ENCODE measurements at regions not wholly inside any gene's neighbourhood (a gene's known extent, or its start where the extent isn't known, plus 50 kb on each side); places are given as distances from the start of the nearest gene placed in this dataset.

- H3K4me1 ChIP-seq (replicated peaks; ENCODE audit: insufficient read depth), result peaks cover 19% of the 10 kb centered on the region
- ChIA-PET POLR2A (ENCODE audit: unreplicated experiment) (no interaction called here), CTCF (no interaction called here)
- no peaks in the 10 kb centered on the region for H3K9me2 ChIP-seq (ENCODE audit: insufficient read depth)
- H3K79me2 ChIP-seq (ENCODE audit: low read depth), result no peaks in the 10 kb centered on the region
- BruUV-seq (replicated peaks), result no TSS peak
- H2AFZ ChIP-seq, result no peak overlapping the region
- H3F3A ChIP-seq (ENCODE audit: insufficient read depth, low read depth), result no peaks in the 10 kb centered on the region; the same call in 1 of the 2 replicates
- H3K27ac ChIP-seq, result no peak overlapping the region
- no peak overlapping the region for H3K4me3 ChIP-seq
- no peaks in the 10 kb centered on the region for H3K36me3 ChIP-seq (ENCODE audit: low read depth)
- H4K20me1 ChIP-seq (ENCODE audit: insufficient read depth), result no peaks in the 10 kb centered on the region
- TF ChIP-seq CTCF (conservative IDR thresholded peaks at IDR 0.05) (no peak), EZH2 (IDR thresholded peaks at IDR 0.05; ENCODE audit: low read depth) (no peak)
- intact Hi-C loops (cut with micrococcal nuclease; ENCODE audit: unreplicated experiment), result loop anchor here (10.0 kb wide), 1 partner anchor 87 kb away; no protein-coding TSS in a partner anchor
- DNase-seq, result peak; percentile 68 to 78
- H3K9me3 ChIP-seq (ENCODE audit: insufficient read depth, low read depth), result no peaks in the 10 kb centered on the region
- no peaks in the 10 kb centered on the region for H3K27me3 ChIP-seq (ENCODE audit: insufficient read depth, low read depth)
- peak overlapping the region; percentile 43 for H3K4me2 ChIP-seq
These were observed 79.3 kb downstream of the PTPRS start for GRCh38 chr19:5261156-5261890.

- CTCF ChIA-PET, result no interaction called here
- TF ChIP-seq EZH2 (IDR thresholded peaks at IDR 0.05; ENCODE audit: low read depth) (no peak), CTCF (conservative IDR thresholded peaks at IDR 0.05) (no peak)
- no peak overlapping the region for H3K4me3 ChIP-seq
These were observed 80.1 kb downstream of the PTPRS start for GRCh38 chr19:5260381-5260967.

GRCh38 chr19:5259750-5260149 lies 80.9 kb downstream of the PTPRS start:
- Histone ChIP-seq H3K4me3 (no peak overlapping the region), H3K36me3 (ENCODE audit: low read depth) (no peaks in the 10 kb centered on the region), H3K79me2 (ENCODE audit: low read depth) (no peaks in the 10 kb centered on the region), H4K20me1 (ENCODE audit: insufficient read depth) (no peaks in the 10 kb centered on the region), H3K27me3 (ENCODE audit: insufficient read depth, low read depth) (no peaks in the 10 kb centered on the region), H3K4me1 (replicated peaks; ENCODE audit: insufficient read depth) (peaks cover 19% of the 10 kb centered on the region), H3K9me2 (ENCODE audit: insufficient read depth) (no peaks in the 10 kb centered on the region), H3K27ac (no peak overlapping the region), H2AFZ (no peak overlapping the region), H3K4me2 (no peak overlapping the region), H3K9me3 (ENCODE audit: insufficient read depth, low read depth) (no peaks in the 10 kb centered on the region; the same call in 1 of the 2 replicates), H3F3A (ENCODE audit: insufficient read depth, low read depth) (no peaks in the 10 kb centered on the region; the same call in 1 of the 2 replicates)
- no peak for DNase-seq
- intact Hi-C loops (cut with micrococcal nuclease; ENCODE audit: unreplicated experiment), result loop anchor here (10.0 kb wide), 1 partner anchor 85 kb away; no protein-coding TSS in a partner anchor
- POLR2A ChIA-PET (ENCODE audit: unreplicated experiment), result no interaction called here
- TF ChIP-seq EZH2 (IDR thresholded peaks at IDR 0.05; ENCODE audit: low read depth) (no peak), CTCF (conservative IDR thresholded peaks at IDR 0.05) (no peak)
- no TSS peak for BruUV-seq (replicated peaks)
- CTCF ChIA-PET, result no interaction called here

More at GRCh38 chr19:5260381-5260967, 80.1 kb downstream of the PTPRS start:
- Histone ChIP-seq H3K9me3 (ENCODE audit: insufficient read depth, low read depth) (no peaks in the 10 kb centered on the region), H3K9me2 (ENCODE audit: insufficient read depth) (no peaks in the 10 kb centered on the region), H3K79me2 (ENCODE audit: low read depth) (no peaks in the 10 kb centered on the region), H4K20me1 (ENCODE audit: insufficient read depth) (no peaks in the 10 kb centered on the region), H2AFZ (no peak overlapping the region), H3F3A (ENCODE audit: insufficient read depth, low read depth) (no peaks in the 10 kb centered on the region; the same call in 1 of the 2 replicates), H3K27ac (no peak overlapping the region), H3K27me3 (ENCODE audit: insufficient read depth, low read depth) (no peaks in the 10 kb centered on the region), H3K4me2 (peak overlapping the region; percentile 43), H3K4me1 (replicated peaks; ENCODE audit: insufficient read depth) (peaks cover 19% of the 10 kb centered on the region), H3K36me3 (ENCODE audit: low read depth) (no peaks in the 10 kb centered on the region)
- intact Hi-C loops (cut with micrococcal nuclease; ENCODE audit: unreplicated experiment), result loop anchor here (10.0 kb wide), 1 partner anchor 86 kb away; no protein-coding TSS in a partner anchor
- no TSS peak for BruUV-seq (replicated peaks)
- no peak for DNase-seq
- POLR2A ChIA-PET (ENCODE audit: unreplicated experiment), result no interaction called here

All from PC-9 (cell line).